ENCODE measurements at regions not wholly inside any gene's neighbourhood (a gene's known extent, or its start where the extent isn't known, plus 50 kb on each side); places are given as distances from the start of the nearest gene placed in this dataset.

DNA sequence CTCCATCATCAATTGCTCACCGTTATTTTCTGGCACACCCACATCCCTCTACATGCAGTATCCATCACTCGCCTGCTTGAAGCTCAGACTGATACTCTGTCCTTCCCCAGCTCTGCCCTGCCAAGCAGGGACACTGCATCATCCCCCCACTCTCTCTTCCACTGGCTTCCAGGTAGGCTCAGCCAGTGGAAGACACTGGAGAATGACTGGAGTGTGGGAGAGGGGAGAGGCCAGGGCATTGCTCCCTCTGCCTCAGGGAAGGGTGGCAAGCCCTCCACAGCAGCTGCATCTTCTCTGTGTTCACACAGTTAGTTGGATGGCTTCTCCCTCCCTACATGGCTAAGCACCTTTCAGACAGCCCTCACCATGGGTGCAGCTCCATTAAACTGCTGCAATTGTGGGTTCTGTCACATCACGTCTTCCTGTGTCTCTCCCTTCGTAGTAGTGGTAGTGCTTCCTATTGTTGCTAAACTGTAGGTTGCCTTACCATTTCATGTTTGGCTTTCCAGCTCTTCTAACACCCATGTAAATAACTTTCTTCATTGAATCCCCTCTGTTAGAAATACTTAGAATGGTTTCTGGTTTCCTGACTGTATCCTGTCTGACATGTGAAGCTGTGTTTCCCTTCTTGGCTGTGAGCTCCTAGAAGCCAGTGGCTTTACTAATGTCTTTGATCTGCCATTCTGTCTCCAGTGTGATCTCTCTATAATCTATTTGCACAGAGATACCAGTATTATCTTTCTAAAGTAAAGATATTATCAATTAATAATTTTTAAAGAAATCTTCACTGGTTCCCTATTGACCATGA, 483.7 kb upstream of the LRRN3 start:
- H3K9me3 ChIP-seq (ENCODE audit: control insufficient read depth in 1 of 2, low read length in 2 of 2), result no peaks in the 10 kb centered on the region
- H3K36me3 ChIP-seq (ENCODE audit: control insufficient read depth in 1 of 2, insufficient read depth in 2 of 2, low read length in 2 of 2), result no peaks in the 10 kb centered on the region
- no peaks in the 10 kb centered on the region for H3K27me3 ChIP-seq (ENCODE audit: low read depth, low read length)
- H3K4me1 ChIP-seq (ENCODE audit: control insufficient read depth in 1 of 2, insufficient read depth in 2 of 2, low read length in 2 of 2), result no peaks in the 10 kb centered on the region
- no peak overlapping the region for H3K27ac ChIP-seq (ENCODE audit: low read length)
- no peak overlapping the region for H3K4me3 ChIP-seq (ENCODE audit: low read depth in 1 of 2, low read length in 2 of 2)

DNA sequence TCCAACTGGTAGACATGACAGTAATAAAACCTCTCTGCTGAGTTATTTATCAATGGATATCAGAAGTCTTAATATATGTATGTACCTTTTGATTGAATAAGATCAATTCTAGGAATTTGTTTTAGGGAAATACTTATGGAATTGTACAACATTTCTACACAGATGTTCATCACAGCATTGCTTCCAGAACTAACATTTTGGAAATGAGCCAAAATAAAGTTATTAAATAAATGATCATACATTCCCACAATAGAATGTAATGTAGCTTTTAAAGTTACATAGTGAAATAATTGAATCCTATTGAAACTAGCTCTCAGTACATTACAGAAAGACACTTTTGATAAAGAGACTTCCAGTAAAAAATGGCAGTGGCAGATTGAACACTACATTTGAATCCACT, 481.6 kb upstream of the LRRN3 start:
- H3K9me3 ChIP-seq (ENCODE audit: control insufficient read depth in 1 of 2, low read length in 2 of 2), result no peaks in the 10 kb centered on the region
- H3K4me1 ChIP-seq (ENCODE audit: control insufficient read depth in 1 of 2, insufficient read depth in 2 of 2, low read length in 2 of 2), result no peaks in the 10 kb centered on the region
- no peak overlapping the region for H3K27ac ChIP-seq (ENCODE audit: low read length)
- no peaks in the 10 kb centered on the region for H3K27me3 ChIP-seq (ENCODE audit: low read depth, low read length)
- no peak overlapping the region for H3K4me3 ChIP-seq (ENCODE audit: low read depth in 1 of 2, low read length in 2 of 2)
- H3K36me3 ChIP-seq (ENCODE audit: control insufficient read depth in 1 of 2, insufficient read depth in 2 of 2, low read length in 2 of 2), result no peaks in the 10 kb centered on the region

GRCh38 chr7:110612680-110613079, 478.2 kb upstream of the LRRN3 start:
- Histone ChIP-seq H3K4me3 (ENCODE audit: low read depth in 1 of 2, low read length in 2 of 2) (no peak overlapping the region), H3K9me3 (ENCODE audit: control insufficient read depth in 1 of 2, low read length in 2 of 2) (no peaks in the 10 kb centered on the region)

More at GRCh38 chr7:110612680-110613079, 478.2 kb upstream of the LRRN3 start:
- no peaks in the 10 kb centered on the region for H3K4me1 ChIP-seq (ENCODE audit: control insufficient read depth in 1 of 2, insufficient read depth in 2 of 2, low read length in 2 of 2)
- H3K27ac ChIP-seq (ENCODE audit: low read length), result no peak overlapping the region
- no peaks in the 10 kb centered on the region for H3K27me3 ChIP-seq (ENCODE audit: low read depth, low read length)
- no peaks in the 10 kb centered on the region for H3K36me3 ChIP-seq (ENCODE audit: control insufficient read depth in 1 of 2, insufficient read depth in 2 of 2, low read length in 2 of 2)

Data from muscle layer of duodenum (tissue), 2 donors.